ENCODE measurements at regions not wholly inside any gene's neighbourhood (a gene's known extent, or its start where the extent isn't known, plus 50 kb on each side); places are given as distances from the start of the nearest gene placed in this dataset.
A peak's percentile ranks its signal among the peaks of the same experiment; 100 is the strongest.

GRCh38 chr6:115004204-115004603 is 661.4 kb upstream of the HS3ST5 start:
- no peak overlapping the region for H3K4me3 ChIP-seq
- no peaks in the 10 kb centered on the region for H3K36me3 ChIP-seq
- H3K9me3 ChIP-seq (replicated peaks): no peaks in the 10 kb centered on the region
- no peaks in the 10 kb centered on the region for H3K27me3 ChIP-seq
- no peak overlapping the region for H3K27ac ChIP-seq
- no peaks in the 10 kb centered on the region for H3K4me1 ChIP-seq
- DNase-seq: no peak

GRCh38 chr6:115001731-115002350 is 659.0 kb upstream of the HS3ST5 start:
- Histone ChIP-seq H3K4me1 (no peaks in the 10 kb centered on the region), H3K9me3 (replicated peaks) (no peaks in the 10 kb centered on the region), H3K36me3 (no peaks in the 10 kb centered on the region), H3K27ac (no peak overlapping the region), H3K4me3 (peak overlapping the region; percentile 20; the same call in 1 of the 2 replicates), H3K27me3 (no peaks in the 10 kb centered on the region)
- DNase-seq: peak in 1 of 2 experiments; percentile 11

GRCh38 chr6:115000736-115001135 is 657.9 kb upstream of the HS3ST5 start:
- no peak for DNase-seq
- no peak overlapping the region for H3K4me3 ChIP-seq
- H3K4me1 ChIP-seq: no peaks in the 10 kb centered on the region
- no peaks in the 10 kb centered on the region for H3K27me3 ChIP-seq
- no peaks in the 10 kb centered on the region for H3K36me3 ChIP-seq
- H3K9me3 ChIP-seq (replicated peaks): no peaks in the 10 kb centered on the region
- no peak overlapping the region for H3K27ac ChIP-seq

GRCh38 chr6:114998492-114998891 is 655.7 kb upstream of the HS3ST5 start:
- Histone ChIP-seq H3K27ac (no peak overlapping the region), H3K4me1 (no peaks in the 10 kb centered on the region), H3K27me3 (no peaks in the 10 kb centered on the region), H3K9me3 (replicated peaks) (no peaks in the 10 kb centered on the region), H3K36me3 (no peaks in the 10 kb centered on the region), H3K4me3 (no peak overlapping the region)
- no peak for DNase-seq

- no peaks in the 10 kb centered on the region for H3K4me1 ChIP-seq
- no peak overlapping the region for H3K4me3 ChIP-seq
- H3K27me3 ChIP-seq: no peaks in the 10 kb centered on the region
- H3K9me3 ChIP-seq (replicated peaks): no peaks in the 10 kb centered on the region
- no peaks in the 10 kb centered on the region for H3K36me3 ChIP-seq
- peak in 1 of 2 experiments; percentile 32 for DNase-seq
- H3K27ac ChIP-seq: no peak overlapping the region
Observed at GRCh38 chr6:114997813-114998292, 655.0 kb upstream of the HS3ST5 start.

GRCh38 chr6:114995526-114995925 is 652.7 kb upstream of the HS3ST5 start:
- Histone ChIP-seq H3K4me1 (no peaks in the 10 kb centered on the region), H3K9me3 (replicated peaks) (no peaks in the 10 kb centered on the region), H3K4me3 (no peak overlapping the region), H3K36me3 (no peaks in the 10 kb centered on the region), H3K27ac (no peak overlapping the region), H3K27me3 (no peaks in the 10 kb centered on the region; the same call in 1 of the 2 replicates)
- DNase-seq: no peak

GRCh38 chr6:114989279-114989964 is 646.6 kb upstream of the HS3ST5 start:
- no peaks in the 10 kb centered on the region for H3K9me3 ChIP-seq (replicated peaks)
- no peak overlapping the region for H3K4me3 ChIP-seq
- H3K27ac ChIP-seq: no peak overlapping the region
- H3K27me3 ChIP-seq: no peaks in the 10 kb centered on the region; the same call in 1 of the 2 replicates
- H3K36me3 ChIP-seq: no peaks in the 10 kb centered on the region
- no peaks in the 10 kb centered on the region for H3K4me1 ChIP-seq
- DNase-seq: no peak

- no peaks in the 10 kb centered on the region for H3K4me1 ChIP-seq
- no peak overlapping the region for H3K27ac ChIP-seq
- H3K4me3 ChIP-seq: no peak overlapping the region
- H3K36me3 ChIP-seq: no peaks in the 10 kb centered on the region
- H3K27me3 ChIP-seq: no peaks in the 10 kb centered on the region; the same call in 1 of the 2 replicates
- DNase-seq: no peak
- H3K9me3 ChIP-seq (replicated peaks): no peaks in the 10 kb centered on the region
Observed at GRCh38 chr6:114987281-114987680, 644.5 kb upstream of the HS3ST5 start.

GRCh38 chr6:114955363-114955762 is 612.5 kb upstream of the HS3ST5 start:
- no peak overlapping the region for H3K4me3 ChIP-seq
- H3K4me1 ChIP-seq: no peaks in the 10 kb centered on the region
- H3K36me3 ChIP-seq: no peaks in the 10 kb centered on the region
- no peaks in the 10 kb centered on the region for H3K9me3 ChIP-seq (replicated peaks)
- H3K27ac ChIP-seq: no peak overlapping the region
- DNase-seq: no peak
- no peaks in the 10 kb centered on the region for H3K27me3 ChIP-seq

GRCh38 chr6:114952229-114952628 is 609.4 kb upstream of the HS3ST5 start:
- Histone ChIP-seq H3K4me1 (no peaks in the 10 kb centered on the region), H3K27ac (no peak overlapping the region), H3K36me3 (no peaks in the 10 kb centered on the region), H3K9me3 (replicated peaks) (no peaks in the 10 kb centered on the region), H3K4me3 (no peak overlapping the region), H3K27me3 (no peaks in the 10 kb centered on the region)
- no peak for DNase-seq

- H3K27ac ChIP-seq: no peak overlapping the region
- no peaks in the 10 kb centered on the region for H3K4me1 ChIP-seq
- no peak for DNase-seq
- no peaks in the 10 kb centered on the region for H3K36me3 ChIP-seq
- H3K4me3 ChIP-seq: no peak overlapping the region
- no peaks in the 10 kb centered on the region for H3K9me3 ChIP-seq (replicated peaks)
- H3K27me3 ChIP-seq: no peaks in the 10 kb centered on the region
Observed at GRCh38 chr6:114945392-114945791, 602.6 kb upstream of the HS3ST5 start.

- no peaks in the 10 kb centered on the region for H3K36me3 ChIP-seq
- no peaks in the 10 kb centered on the region for H3K9me3 ChIP-seq (replicated peaks)
- H3K27me3 ChIP-seq: no peaks in the 10 kb centered on the region
- no peak for DNase-seq
- H3K27ac ChIP-seq: no peak overlapping the region
- no peak overlapping the region for H3K4me3 ChIP-seq
- no peaks in the 10 kb centered on the region for H3K4me1 ChIP-seq
Observed at GRCh38 chr6:114941078-114941477, 598.3 kb upstream of the HS3ST5 start.

GRCh38 chr6:114940181-114940580 is 597.4 kb upstream of the HS3ST5 start:
- Histone ChIP-seq H3K4me1 (no peaks in the 10 kb centered on the region), H3K9me3 (replicated peaks) (no peaks in the 10 kb centered on the region), H3K27ac (no peak overlapping the region), H3K36me3 (no peaks in the 10 kb centered on the region), H3K27me3 (no peaks in the 10 kb centered on the region), H3K4me3 (no peak overlapping the region)
- DNase-seq: no peak

- H3K9me3 ChIP-seq (replicated peaks): no peaks in the 10 kb centered on the region
- H3K36me3 ChIP-seq: no peaks in the 10 kb centered on the region
- no peak for DNase-seq
- H3K27me3 ChIP-seq: no peaks in the 10 kb centered on the region
- H3K4me3 ChIP-seq: no peak overlapping the region
- H3K27ac ChIP-seq: no peak overlapping the region
- no peaks in the 10 kb centered on the region for H3K4me1 ChIP-seq
Observed at GRCh38 chr6:114939630-114940029, 596.8 kb upstream of the HS3ST5 start.

- Histone ChIP-seq H3K4me1 (no peaks in the 10 kb centered on the region), H3K36me3 (no peaks in the 10 kb centered on the region), H3K27ac (no peak overlapping the region), H3K4me3 (no peak overlapping the region), H3K9me3 (replicated peaks) (no peaks in the 10 kb centered on the region), H3K27me3 (no peaks in the 10 kb centered on the region)
- no peak for DNase-seq
Observed at GRCh38 chr6:114936080-114936479, 593.3 kb upstream of the HS3ST5 start.

- Histone ChIP-seq H3K36me3 (no peaks in the 10 kb centered on the region), H3K27ac (no peak overlapping the region), H3K4me1 (no peaks in the 10 kb centered on the region), H3K4me3 (no peak overlapping the region), H3K9me3 (replicated peaks) (no peaks in the 10 kb centered on the region), H3K27me3 (no peaks in the 10 kb centered on the region)
- no peak for DNase-seq
Observed at GRCh38 chr6:114934079-114934478, 591.3 kb upstream of the HS3ST5 start.

Measured in SJCRH30 (cell line).